SU-DHL-6 (cell line): ENCODE measurements at regions not wholly inside any gene's neighbourhood (a gene's known extent, or its start where the extent isn't known, plus 50 kb on each side); places are given as distances from the start of the nearest gene placed in this dataset.

Experiments
- H2AFZ ChIP-seq: fragments of 200-600 bp; sonication (generic); 2 replicates; pipeline ENCODE4 v1.6.1; 2014; ENCODE audit warnings: low read depth, mild to moderate bottlenecking, moderate library complexity, mixed read lengths, antibody characterized with exemption, low read length; ENCODE audit not compliant: severe bottlenecking
- H3F3A ChIP-seq: fragments of 200-600 bp; shearing (Covaris generic); 2 replicates; pipeline ENCODE4 v1.6.0; 2016; ENCODE audit warnings: antibody characterized with exemption, mild to moderate bottlenecking; ENCODE audit not compliant: insufficient read depth
- H3K27ac ChIP-seq: fragments of 200-600 bp; sonication (generic); 2 replicates; pipeline ENCODE4 v1.5.1; 2016; ENCODE audit warnings: low read depth, mild to moderate bottlenecking, low read length, moderate library complexity, mixed read lengths
- H3K27me3 ChIP-seq: fragments of 200-600 bp; sonication (generic), shearing (Covaris generic); 2 replicates; pipeline ENCODE4 v1.6.0; 2014; ENCODE audit warnings: mild to moderate bottlenecking, low read length
- H3K36me3 ChIP-seq: fragments of 200-600 bp; sonication (generic); 2 replicates; pipeline ENCODE4 v1.6.1; 2014; ENCODE audit warnings: mild to moderate bottlenecking, low read length, mixed read lengths
- H3K4me2 ChIP-seq: fragments of 300-600, 200-600 bp; shearing (Covaris generic), sonication (generic); 2 replicates; pipeline ENCODE4 v1.6.0; 2014; ENCODE audit warnings: low read length, low read depth, mild to moderate bottlenecking; ENCODE audit not compliant: poor library complexity, severe bottlenecking
- H3K4me3 ChIP-seq: fragments of 200-600 bp; sonication (generic); 2 replicates; pipeline ENCODE4 v1.5.1; 2014; ENCODE audit warnings: antibody characterized with exemption, low read length, mild to moderate bottlenecking, mixed read lengths; ENCODE audit not compliant: insufficient read depth, poor library complexity, severe bottlenecking
- H3K79me2 ChIP-seq: fragments of 200-600 bp; sonication (generic); 2 replicates; pipeline ENCODE4 v1.6.1; 2014; ENCODE audit warnings: mild to moderate bottlenecking, low read length, moderate library complexity; ENCODE audit not compliant: insufficient read depth
- H3K9ac ChIP-seq: fragments of 200-600 bp; sonication (generic); 2 replicates; pipeline ENCODE4 v1.7.0; 2014; ENCODE audit warnings: mild to moderate bottlenecking, low read length
- H3K9me2 ChIP-seq: fragments of 200-600 bp; sonication (generic); replicated peaks from 2 replicates; pipeline ENCODE4 v1.6.1; 2014; ENCODE audit warnings: low read length; ENCODE audit not compliant: insufficient read depth
- H3K9me3 ChIP-seq: fragments of 200-600 bp; sonication (generic); 2 replicates; pipeline ENCODE4 v1.6.1; 2014; ENCODE audit warnings: low read length, mixed read lengths; ENCODE audit not compliant: insufficient read depth
- H4K20me1 ChIP-seq: fragments of 200-600 bp; sonication (generic); 2 replicates; pipeline ENCODE4 v1.6.1; 2014; ENCODE audit warnings: low read depth, mild to moderate bottlenecking, antibody characterized with exemption, low read length, moderate library complexity, mixed read lengths
- CTCF ChIP-seq: fragments of 200-600 bp; sonication (generic); IDR thresholded peaks from one replicate; pipeline ENCODE4 v1.5.1; 2017; ENCODE audit warnings: antibody characterized with exemption, mild to moderate bottlenecking, low read length, moderate library complexity; ENCODE audit not compliant: insufficient read depth, poor library complexity, severe bottlenecking
- EZH2phosphoT487 ChIP-seq: fragments of 200-600 bp; sonication (generic), shearing (Covaris generic); conservative IDR thresholded peaks from 2 replicates; pipeline ENCODE4 v1.6.1; 2018; ENCODE audit warnings: mild to moderate bottlenecking, antibody characterized with exemption, low read length, moderate library complexity, mixed read lengths

- Histone ChIP-seq H3K79me2 (no peaks in the 10 kb centered on the region), H3K4me2 (no peak overlapping the region), H3K27me3 (no peaks in the 10 kb centered on the region), H3K9ac (no peak overlapping the region), H3K4me3 (no peak overlapping the region), H2AFZ (peak overlapping the region; percentile 24), H4K20me1 (no peaks in the 10 kb centered on the region), H3K36me3 (no peaks in the 10 kb centered on the region), H3F3A (no peaks in the 10 kb centered on the region), H3K9me3 (no peaks in the 10 kb centered on the region), H3K9me2 (no peaks in the 10 kb centered on the region), H3K27ac (no peak overlapping the region)
- TF ChIP-seq EZH2phosphoT487 (no peak), CTCF (no peak)
These were observed 833.3 kb upstream of the INTU start for GRCh38 chr4:126799416-126799815.

- H2AFZ ChIP-seq, result peak overlapping the region; percentile 24
- no peak overlapping the region for H3K4me3 ChIP-seq
- no peaks in the 10 kb centered on the region for H3K9me2 ChIP-seq
- no peak overlapping the region for H3K27ac ChIP-seq
- no peaks in the 10 kb centered on the region for H3K9me3 ChIP-seq
- H3F3A ChIP-seq, result no peaks in the 10 kb centered on the region
- TF ChIP-seq EZH2phosphoT487 (no peak), CTCF (no peak)
- no peaks in the 10 kb centered on the region for H3K79me2 ChIP-seq
- H3K27me3 ChIP-seq, result no peaks in the 10 kb centered on the region
- H3K4me2 ChIP-seq, result no peak overlapping the region
- H4K20me1 ChIP-seq, result no peaks in the 10 kb centered on the region
- no peaks in the 10 kb centered on the region for H3K36me3 ChIP-seq
- no peak overlapping the region for H3K9ac ChIP-seq
These were observed 832.7 kb upstream of the INTU start for GRCh38 chr4:126799971-126800574.

DNA sequence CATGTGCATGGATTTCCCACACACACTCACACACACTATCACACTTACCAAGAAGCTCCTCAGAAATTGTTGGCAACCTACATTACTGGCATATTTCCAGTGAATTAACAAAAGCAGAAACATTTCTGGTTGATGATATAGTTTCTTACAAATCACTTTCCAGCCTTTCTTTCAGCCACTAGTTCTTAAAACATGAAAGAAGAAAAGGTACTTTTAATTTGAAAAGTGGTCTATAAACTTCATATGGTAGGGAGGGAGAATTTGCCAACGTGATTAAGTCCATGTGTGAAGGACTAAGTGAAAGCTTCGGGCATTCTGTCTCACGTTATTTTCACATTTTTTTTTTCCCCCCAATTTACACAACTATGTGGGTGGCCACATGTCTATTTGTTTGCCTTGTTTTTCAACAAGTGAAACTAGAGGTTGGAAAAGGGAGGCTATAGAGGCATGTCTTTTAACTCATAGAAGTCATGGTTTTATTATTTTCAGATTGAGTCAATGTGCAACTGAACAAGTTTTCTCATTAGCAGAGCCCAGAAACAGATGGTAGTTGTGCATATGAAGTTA is 832.1 kb upstream of the INTU start:
- H3K9me2 ChIP-seq, result no peaks in the 10 kb centered on the region
- no peak overlapping the region for H3K9ac ChIP-seq
- no peaks in the 10 kb centered on the region for H3K27me3 ChIP-seq
- no peak overlapping the region for H3K4me2 ChIP-seq
- no peaks in the 10 kb centered on the region for H3K36me3 ChIP-seq
- no peak overlapping the region for H2AFZ ChIP-seq
- H3F3A ChIP-seq, result no peaks in the 10 kb centered on the region
- H3K27ac ChIP-seq, result no peak overlapping the region
- H4K20me1 ChIP-seq, result no peaks in the 10 kb centered on the region
- no peak for TF ChIP-seq EZH2phosphoT487
- no peak for TF ChIP-seq CTCF
- H3K4me3 ChIP-seq, result no peak overlapping the region
- H3K9me3 ChIP-seq, result no peaks in the 10 kb centered on the region
- no peaks in the 10 kb centered on the region for H3K79me2 ChIP-seq
